GM23248 (cell line): ENCODE measurements at regions not wholly inside any gene's neighbourhood (a gene's known extent, or its start where the extent isn't known, plus 50 kb on each side); places are given as distances from the start of the nearest gene placed in this dataset.

Experiments
- EZH2 ChIP-seq: fragments of 200-600 bp; sonication (generic); IDR thresholded peaks from 2 replicates; pipeline ENCODE4 v1.6.1; 2018; ENCODE audit warnings: antibody characterized with exemption, mild to moderate bottlenecking; ENCODE audit not compliant: insufficient read depth, poor library complexity, severe bottlenecking
- EZH2phosphoT487 ChIP-seq: fragments of 200-600 bp; sonication (generic); IDR thresholded peaks from 2 replicates; pipeline ENCODE4 v1.6.1; 2018; ENCODE audit warnings: antibody characterized with exemption, moderate library complexity, mild to moderate bottlenecking, low read depth; ENCODE audit not compliant: insufficient read depth

GRCh38 chr2:204364860-204365535 is 180.3 kb upstream of the PARD3B start:
- no peak for TF ChIP-seq EZH2
- TF ChIP-seq EZH2phosphoT487 = no peak
